IMR-90 (cell line): ENCODE measurements at regions not wholly inside any gene's neighbourhood (a gene's known extent, or its start where the extent isn't known, plus 50 kb on each side); places are given as distances from the start of the nearest gene placed in this dataset.

ENCODE experiments used
- ATAC-seq: fragments of 200-7000 bp; cut with Tn5 transposase; 2 replicates; pipeline ENCODE4 v1.9.1; 2020; ENCODE audit warnings: low read depth, mild to moderate bottlenecking, moderate library complexity
- BruUV-seq: library from RNA; stranded (reverse); fragments of 400-500 nt; replicated peaks from 2 replicates; lab custom pipeline; 2021; lab: Mats Ljungman, UMichigan
- CTCF ChIA-PET: fragments of 300-600 bp; formaldehyde crosslinking; extraction: SDS; loops from one replicate; lab custom pipeline; 2021; ENCODE audit warnings: antibody characterized with exemption; lab: Yijun Ruan, JAX
- POLR2A ChIA-PET: fragments of 300-600 bp; sonication (Branson Sonifier 250); formaldehyde crosslinking; loops from one replicate; lab custom pipeline; 2022; ENCODE audit warnings: antibody characterized with exemption; ENCODE audit not compliant: unreplicated experiment; lab: Charles Lee
- DNase-seq: peaks from one replicate; pipeline ENCODE4 v3.0.0; 2013
- H2AFZ ChIP-seq: replicated peaks from 2 replicates; pipeline ENCODE3; 2013; ENCODE audit warnings: low read length, mild to moderate bottlenecking; ENCODE audit not compliant: poor library complexity
- H2AK5ac ChIP-seq: 2 replicates; pipeline ENCODE4 v1.6.1; 2013; ENCODE audit warnings: low read depth, low read length, inconsistent platforms
- H2AK9ac ChIP-seq: replicated peaks from 2 replicates; pipeline ENCODE3; 2013; ENCODE audit warnings: mild to moderate bottlenecking, low read depth, low read length, moderate library complexity; ENCODE audit not compliant: poor library complexity
- H2BK120ac ChIP-seq: 2 replicates; pipeline ENCODE4 v1.6.1; 2013; ENCODE audit warnings: low read depth, low read length, inconsistent platforms
- H2BK15ac ChIP-seq: 3 replicates; pipeline ENCODE4 v1.6.1; 2013; ENCODE audit warnings: low read depth, low read length, inconsistent platforms
- H2BK20ac ChIP-seq: 2 replicates; pipeline ENCODE4 v1.6.1; 2013; ENCODE audit warnings: low read depth, mild to moderate bottlenecking, inconsistent platforms, low read length, moderate library complexity
- H2BK5ac ChIP-seq: 2 replicates; pipeline ENCODE4 v1.6.1; 2013; ENCODE audit warnings: mild to moderate bottlenecking, low read depth, low read length, inconsistent platforms; ENCODE audit not compliant: poor library complexity, severe bottlenecking
- H3K14ac ChIP-seq: replicated peaks from 2 replicates; pipeline ENCODE4 v1.6.1; 2013; ENCODE audit warnings: low read depth, low read length, inconsistent platforms
- H3K18ac ChIP-seq: 2 replicates; pipeline ENCODE4 v1.6.1; 2013; ENCODE audit warnings: low read depth, low read length, control low read depth
- H3K23ac ChIP-seq: 2 replicates; pipeline ENCODE4 v1.6.1; 2013; ENCODE audit warnings: low read depth, low read length, inconsistent platforms
- H3K27ac ChIP-seq: 2 replicates; pipeline ENCODE4 v1.5.1; 2013; ENCODE audit warnings: mild to moderate bottlenecking, control low read depth, low read length; ENCODE audit not compliant: insufficient read depth
- H3K27me3 ChIP-seq: 2 replicates; pipeline ENCODE4 v1.6.1; 2013; ENCODE audit warnings: low read length; ENCODE audit not compliant: control insufficient read depth, insufficient read depth
- H3K36me3 ChIP-seq: 2 replicates; pipeline ENCODE4 v1.6.1; 2013; ENCODE audit warnings: low read length, mixed read lengths; ENCODE audit not compliant: control insufficient read depth, insufficient read depth
- H3K4ac ChIP-seq: 2 replicates; pipeline ENCODE4 v1.6.1; 2013; ENCODE audit warnings: low read depth, low read length, inconsistent platforms
- H3K4me1 ChIP-seq: 2 replicates; pipeline ENCODE4 v1.6.1; 2013; ENCODE audit warnings: low read length, mixed read lengths; ENCODE audit not compliant: control insufficient read depth, insufficient read depth
- H3K4me2 ChIP-seq: 2 replicates; pipeline ENCODE4 v1.6.1; 2013; ENCODE audit warnings: low read depth, mild to moderate bottlenecking, control low read depth, low read length, moderate library complexity
- H3K4me3 ChIP-seq: 2 replicates; pipeline ENCODE4 v1.5.1; 2013; ENCODE audit warnings: low read depth, mild to moderate bottlenecking, control low read depth, low read length, moderate library complexity; ENCODE audit not compliant: insufficient read depth
- H3K56ac ChIP-seq: 2 replicates; pipeline ENCODE4 v1.6.1; 2013; ENCODE audit warnings: low read length, inconsistent platforms; ENCODE audit not compliant: insufficient read depth; ENCODE audit errors: extremely low read depth
- H3K79me1 ChIP-seq, 2 experiments: 2 replicates each; pipeline ENCODE4 v1.6.1; 2013; ENCODE audit warnings: low read length in 2 of 2, inconsistent platforms in 1 of 2, low read depth in 1 of 2
- H3K9ac ChIP-seq: 2 replicates; pipeline ENCODE4 v1.6.1; 2013; ENCODE audit warnings: low read depth, low read length, control low read depth
- H3K9me1 ChIP-seq: 2 replicates; pipeline ENCODE4 v1.6.1; 2013; ENCODE audit warnings: low read length, inconsistent platforms; ENCODE audit not compliant: insufficient read depth
- H3K9me3 ChIP-seq: 2 replicates; pipeline ENCODE4 v1.6.1; 2013; ENCODE audit warnings: low read length; ENCODE audit not compliant: control insufficient read depth, insufficient read depth
- H4K20me1 ChIP-seq: 2 replicates; pipeline ENCODE4 v1.6.1; 2013; ENCODE audit warnings: low read length, inconsistent platforms; ENCODE audit not compliant: insufficient read depth
- H4K5ac ChIP-seq: 2 replicates; pipeline ENCODE4 v1.6.1; 2013; ENCODE audit warnings: mild to moderate bottlenecking, low read depth, low read length, control low read depth
- H4K8ac ChIP-seq, 2 experiments: 2 replicates each; pipeline ENCODE4 v1.6.1; 2013; ENCODE audit warnings: low read depth in 2 of 2, low read length in 2 of 2, control low read depth in 1 of 2, inconsistent platforms in 1 of 2
- H4K91ac ChIP-seq: 2 replicates; pipeline ENCODE4 v1.6.1; 2013; ENCODE audit warnings: low read depth, low read length, inconsistent platforms; ENCODE audit not compliant: insufficient read depth
- BHLHE40 ChIP-seq: fragments of 150-350 bp; IDR thresholded peaks from 2 replicates; pipeline ENCODE4 v1.6.1; 2016; ENCODE audit warnings: mild to moderate bottlenecking, low read depth, low read length
- CHD1 ChIP-seq: IDR thresholded peaks from 2 replicates; pipeline ENCODE4 v1.6.1; 2012; ENCODE audit warnings: low read depth, low read length, improper control_type of control experiment
- POLR2A ChIP-seq: IDR thresholded peaks from 2 replicates; pipeline ENCODE4 v1.6.1; 2012; ENCODE audit warnings: mild to moderate bottlenecking, low read depth, low read length
- RAD21 ChIP-seq: IDR thresholded peaks from 2 replicates; pipeline ENCODE4 v1.6.1; 2012; ENCODE audit warnings: low read length, improper control_type of control experiment
- RCOR1 ChIP-seq: IDR thresholded peaks from 2 replicates; pipeline ENCODE4 v1.6.1; 2012; ENCODE audit warnings: mild to moderate bottlenecking, low read length, improper control_type of control experiment; ENCODE audit not compliant: insufficient replicate concordance
- WGBS, 2 experiments: methylation state at CpG; one replicate each; pipeline versions ENCODE4 v1.1.5 to v1.1.7; 2013; ENCODE audit warnings: missing lambda C conversion rate in 2 of 2; ENCODE audit not compliant: insufficient read length in 1 of 2; ENCODE audit errors: extremely low coverage in 2 of 2; 5-methylcytosine and 5-hydroxymethylcytosine counted together
- dilution Hi-C: fragments of 300-500 bp; cut with HindIII; formaldehyde crosslinking; loops from one replicate; pipeline ENCODE4 v1.14.3; 2018; ENCODE audit warnings: low sequenced_read_pairs; ENCODE audit not compliant: unreplicated experiment
- in situ Hi-C: fragments of 300-500 bp; cut with MboI; formaldehyde crosslinking; loops from 3 replicates; pipeline ENCODE4 v1.14.3; 2019; ENCODE audit warnings: low sequenced_read_pairs, inconsistent platforms, mixed read lengths
- intact Hi-C: fragments of 100-400 bp; cut with micrococcal nuclease; formaldehyde crosslinking; loops from 2 replicates; pipeline ENCODE4 v1.10.0; 2022

DNA sequence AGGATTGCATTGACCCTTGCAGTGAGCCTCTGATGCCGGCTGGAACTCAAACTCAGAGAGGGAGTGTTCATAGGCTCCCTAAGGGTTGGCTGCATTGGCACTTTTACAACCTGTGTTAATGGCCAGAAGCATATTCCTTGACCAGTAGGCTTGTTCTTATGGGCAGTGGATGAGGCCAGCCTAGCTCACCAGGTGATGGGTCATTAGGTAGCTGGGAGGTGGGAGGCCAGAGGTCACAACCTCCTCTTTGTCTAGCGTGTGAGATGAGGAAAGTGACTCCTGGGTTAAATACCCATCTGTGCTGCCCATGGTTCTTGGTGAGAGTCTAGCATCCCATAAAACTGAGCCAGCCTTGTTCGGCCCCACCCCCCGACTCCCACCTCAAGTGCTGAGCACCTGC lies 275.7 kb upstream of the CTNNB1 start:
- Histone ChIP-seq H3K27ac (no peak overlapping the region), H3K23ac (no peak overlapping the region), H3K9me3 (no peaks in the 10 kb centered on the region), H2AFZ (no peak overlapping the region), H2AK5ac (no peak overlapping the region), H4K8ac (no peak overlapping the region), H3K79me1 (no peaks in the 10 kb centered on the region), H3K4me3 (no peak overlapping the region), H4K20me1 (no peaks in the 10 kb centered on the region), H3K4me1 (no peaks in the 10 kb centered on the region), H4K5ac (no peak overlapping the region), H3K4ac (no peak overlapping the region), H2BK20ac (no peak overlapping the region), H3K18ac (no peak overlapping the region), H3K27me3 (no peaks in the 10 kb centered on the region), H3K4me2 (no peak overlapping the region), H3K14ac (no peak overlapping the region), H2BK120ac (no peak overlapping the region), H2AK9ac (no peak overlapping the region), H4K91ac (no peak overlapping the region), H3K56ac (no peak overlapping the region), H3K9ac (no peak overlapping the region), H2BK15ac (no peak overlapping the region), H3K9me1 (no peaks in the 10 kb centered on the region), H3K36me3 (no peaks in the 10 kb centered on the region), H2BK5ac (no peak overlapping the region)
- ATAC-seq (no peak), DNase-seq (no peak)
- CTCF ChIA-PET: no interaction called here
- in situ Hi-C loops (no loop called here), intact Hi-C loops (no loop called here), dilution Hi-C loops (no loop called here)
- POLR2A ChIA-PET: no interaction called here
- no CpG with 5 or more reads among the region's 4 CpGs for WGBS, 2 experiments
- TF ChIP-seq BHLHE40 (no peak), RCOR1 (no peak), RAD21 (no peak), POLR2A (no peak), CHD1 (no peak)
- no TSS peak for BruUV-seq
